ENCODE measurements at regions not wholly inside any gene's neighbourhood (a gene's known extent, or its start where the extent isn't known, plus 50 kb on each side); places are given as distances from the start of the nearest gene placed in this dataset.

GRCh38 chr4:133439830-133440229 is 290.7 kb downstream of the PCDH10 start:
- no peaks in the 10 kb centered on the region for H3K36me3 ChIP-seq (ENCODE audit: low read depth)
- H3F3A ChIP-seq (ENCODE audit: insufficient read depth), result no peaks in the 10 kb centered on the region
- H3K4me2 ChIP-seq (ENCODE audit: unreplicated experiment), result no peak overlapping the region
- no peaks in the 10 kb centered on the region for H3K79me2 ChIP-seq (ENCODE audit: insufficient read depth)
- no peaks in the 10 kb centered on the region for H3K9me2 ChIP-seq (ENCODE audit: insufficient read depth)
- no peaks in the 10 kb centered on the region for H3K27me3 ChIP-seq (replicated peaks; ENCODE audit: insufficient read depth)
- no peak overlapping the region for H3K9ac ChIP-seq
- H4K20me1 ChIP-seq (ENCODE audit: insufficient read depth), result no peaks in the 10 kb centered on the region
- WGBS, 2 experiments (ENCODE audit: low coverage in 1 of 2, low lambda C conversion rate in 2 of 2, missing lambda C conversion rate in 2 of 2), result 22 to 45% methylated on average over 2 of the region's 2 CpGs
- in situ Hi-C loops (cut with MboI), result no loop called here
- TF ChIP-seq EZH2 (IDR thresholded peaks at IDR 0.05; ENCODE audit: insufficient read depth, poor library complexity, severe bottlenecking) (no peak), EZH2phosphoT487 (IDR thresholded peaks at IDR 0.05; ENCODE audit: insufficient read depth, low read depth) (no peak)
- H3K9me3 ChIP-seq (ENCODE audit: low read depth), result no peaks in the 10 kb centered on the region
- no peak overlapping the region for H3K27ac ChIP-seq
- H3K4me1 ChIP-seq (ENCODE audit: insufficient read depth), result no peaks in the 10 kb centered on the region
- no peak for DNase-seq
- no peak overlapping the region for H2AFZ ChIP-seq
- H3K4me3 ChIP-seq, result no peak overlapping the region

GRCh38 chr4:133424605-133425004 is 275.5 kb downstream of the PCDH10 start:
- Histone ChIP-seq H3K36me3 (ENCODE audit: low read depth) (no peaks in the 10 kb centered on the region), H3K9me3 (ENCODE audit: low read depth) (no peaks in the 10 kb centered on the region), H3K4me1 (ENCODE audit: insufficient read depth) (no peaks in the 10 kb centered on the region), H3K27ac (no peak overlapping the region), H3K27me3 (replicated peaks; ENCODE audit: insufficient read depth) (no peaks in the 10 kb centered on the region), H3K9ac (no peak overlapping the region), H4K20me1 (ENCODE audit: insufficient read depth) (no peaks in the 10 kb centered on the region), H3K4me3 (no peak overlapping the region), H2AFZ (no peak overlapping the region), H3K79me2 (ENCODE audit: insufficient read depth) (no peaks in the 10 kb centered on the region), H3K9me2 (ENCODE audit: insufficient read depth) (no peaks in the 10 kb centered on the region), H3K4me2 (ENCODE audit: unreplicated experiment) (no peak overlapping the region), H3F3A (ENCODE audit: insufficient read depth) (no peaks in the 10 kb centered on the region)
- TF ChIP-seq EZH2phosphoT487 (IDR thresholded peaks at IDR 0.05; ENCODE audit: insufficient read depth, low read depth) (no peak), EZH2 (IDR thresholded peaks at IDR 0.05; ENCODE audit: insufficient read depth, poor library complexity, severe bottlenecking) (no peak)
- no peak for DNase-seq
- in situ Hi-C loops (cut with MboI), result no loop called here
- WGBS, 2 experiments (ENCODE audit: low coverage in 1 of 2, low lambda C conversion rate in 2 of 2, missing lambda C conversion rate in 2 of 2), result 26% methylated on average over 4 of the region's 4 CpGs

DNA sequence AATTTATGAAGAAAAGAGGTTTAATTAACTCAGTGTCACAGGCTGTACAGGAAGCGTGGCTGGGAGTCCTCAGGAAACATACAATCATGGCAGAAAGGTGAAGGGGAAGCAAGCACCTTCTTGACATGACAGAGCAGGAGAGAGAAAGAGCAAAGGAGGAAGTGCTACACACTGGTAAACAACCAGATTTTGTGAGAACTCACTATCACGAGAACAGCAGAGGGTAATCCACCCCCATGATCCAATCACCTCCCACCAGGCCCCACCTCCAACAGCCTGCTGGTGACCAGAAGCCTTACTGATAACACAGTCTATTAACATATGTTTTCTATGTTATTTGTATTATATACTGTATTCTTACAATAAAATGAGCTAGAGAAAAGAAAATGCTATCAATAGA is 254.8 kb downstream of the PCDH10 start:
- no peak for TF ChIP-seq EZH2phosphoT487 (IDR thresholded peaks at IDR 0.05; ENCODE audit: insufficient read depth, low read depth)
- TF ChIP-seq EZH2 (IDR thresholded peaks at IDR 0.05; ENCODE audit: insufficient read depth, poor library complexity, severe bottlenecking), result no peak
- H3K79me2 ChIP-seq (ENCODE audit: insufficient read depth), result no peaks in the 10 kb centered on the region
- 0 to 3% methylated on average over 2 of the region's 2 CpGs for WGBS, 2 experiments (ENCODE audit: low coverage in 1 of 2, low lambda C conversion rate in 2 of 2, missing lambda C conversion rate in 2 of 2)
- H4K20me1 ChIP-seq (ENCODE audit: insufficient read depth), result no peaks in the 10 kb centered on the region
- no peak overlapping the region for H3K4me3 ChIP-seq
- H3K9me3 ChIP-seq (ENCODE audit: low read depth), result no peaks in the 10 kb centered on the region
- no peak overlapping the region for H3K4me2 ChIP-seq (ENCODE audit: unreplicated experiment)
- no peaks in the 10 kb centered on the region for H3K9me2 ChIP-seq (ENCODE audit: insufficient read depth)
- DNase-seq, result no peak
- no peak overlapping the region for H2AFZ ChIP-seq
- H3K9ac ChIP-seq, result no peak overlapping the region
- H3F3A ChIP-seq (ENCODE audit: insufficient read depth), result no peaks in the 10 kb centered on the region
- no peaks in the 10 kb centered on the region for H3K36me3 ChIP-seq (ENCODE audit: low read depth)
- H3K4me1 ChIP-seq (ENCODE audit: insufficient read depth), result no peaks in the 10 kb centered on the region
- no peaks in the 10 kb centered on the region for H3K27me3 ChIP-seq (replicated peaks; ENCODE audit: insufficient read depth)
- in situ Hi-C loops (cut with MboI), result no loop called here
- no peak overlapping the region for H3K27ac ChIP-seq

GRCh38 chr4:133402616-133403015 is 253.5 kb downstream of the PCDH10 start:
- Histone ChIP-seq H3K36me3 (ENCODE audit: low read depth) (no peaks in the 10 kb centered on the region), H3K79me2 (ENCODE audit: insufficient read depth) (no peaks in the 10 kb centered on the region), H3K9me3 (ENCODE audit: low read depth) (no peaks in the 10 kb centered on the region), H3K4me1 (ENCODE audit: insufficient read depth) (no peaks in the 10 kb centered on the region), H3K4me2 (ENCODE audit: unreplicated experiment) (no peak overlapping the region), H3K27me3 (replicated peaks; ENCODE audit: insufficient read depth) (no peaks in the 10 kb centered on the region), H2AFZ (no peak overlapping the region), H3K4me3 (no peak overlapping the region), H4K20me1 (ENCODE audit: insufficient read depth) (no peaks in the 10 kb centered on the region), H3K27ac (no peak overlapping the region), H3K9me2 (ENCODE audit: insufficient read depth) (no peaks in the 10 kb centered on the region), H3K9ac (no peak overlapping the region), H3F3A (ENCODE audit: insufficient read depth) (no peaks in the 10 kb centered on the region)
- no peak for TF ChIP-seq EZH2 (IDR thresholded peaks at IDR 0.05; ENCODE audit: insufficient read depth, poor library complexity, severe bottlenecking)
- no peak for TF ChIP-seq EZH2phosphoT487 (IDR thresholded peaks at IDR 0.05; ENCODE audit: insufficient read depth, low read depth)
- DNase-seq, result no peak
- WGBS, 2 experiments (ENCODE audit: low coverage in 1 of 2, low lambda C conversion rate in 2 of 2, missing lambda C conversion rate in 2 of 2), result 47 to 56% methylated on average over 1 of the region's 1 CpG
- in situ Hi-C loops (cut with MboI), result no loop called here

All from GM23248 (cell line).